NT2/D1 (cell line): ENCODE measurements at regions not wholly inside any gene's neighbourhood (a gene's known extent, or its start where the extent isn't known, plus 50 kb on each side); places are given as distances from the start of the nearest gene placed in this dataset.

Experiments used
- DNase-seq: peaks from one replicate; pipeline ENCODE4 v3.0.0-alpha.2; 2011; ENCODE audit warnings: low read depth, low spot score
- H3K27me3 ChIP-seq: 2 replicates; pipeline ENCODE4 v1.6.0; 2011; ENCODE audit warnings: mild to moderate bottlenecking; ENCODE audit not compliant: insufficient read length, insufficient read depth
- H3K36me3 ChIP-seq: 2 replicates; pipeline ENCODE4 v1.6.1; 2011; ENCODE audit warnings: mild to moderate bottlenecking, low read length, mixed read lengths; ENCODE audit not compliant: insufficient read depth, insufficient read length
- H3K4me1 ChIP-seq: 2 replicates; pipeline ENCODE4 v1.5.1; 2011; ENCODE audit not compliant: insufficient read depth, insufficient read length
- H3K4me3 ChIP-seq: 2 replicates; pipeline ENCODE4 v1.5.1; 2011; ENCODE audit warnings: low read depth; ENCODE audit not compliant: insufficient read length
- H3K9ac ChIP-seq: 2 replicates; pipeline ENCODE4 v1.6.0; 2011; ENCODE audit warnings: low read depth; ENCODE audit not compliant: insufficient read length
- H3K9me3 ChIP-seq: 2 replicates; pipeline ENCODE4 v1.5.1; 2011; ENCODE audit warnings: mild to moderate bottlenecking, low read length; ENCODE audit not compliant: insufficient read depth
- SUZ12 ChIP-seq: IDR thresholded peaks from 2 replicates; pipeline ENCODE4 v1.6.1; 2011; ENCODE audit not compliant: insufficient read length, insufficient read depth; ENCODE audit errors: extremely low read depth
- YY1 ChIP-seq: IDR thresholded peaks from 2 replicates; pipeline ENCODE4 v1.6.1; 2011; ENCODE audit not compliant: insufficient read length, insufficient read depth
- ZNF274 ChIP-seq: IDR thresholded peaks from 2 replicates; pipeline ENCODE4 v1.6.1; 2011; ENCODE audit warnings: mild to moderate bottlenecking, low read depth, low read length

- Histone ChIP-seq H3K4me3 (no peak overlapping the region), H3K27me3 (no peaks in the 10 kb centered on the region), H3K9ac (no peak overlapping the region), H3K9me3 (no peaks in the 10 kb centered on the region), H3K36me3 (no peaks in the 10 kb centered on the region), H3K4me1 (no peaks in the 10 kb centered on the region)
- DNase-seq: no peak
- no peak for TF ChIP-seq ZNF274
- TF ChIP-seq SUZ12: no peak
- no peak for TF ChIP-seq YY1
These were observed 1043.2 kb upstream of the ADGRB3 start for GRCh38 chr6:67591910-67592309.

GRCh38 chr6:67567842-67568241 lies 1067.2 kb upstream of the ADGRB3 start:
- Histone ChIP-seq H3K4me1 (no peaks in the 10 kb centered on the region), H3K36me3 (no peaks in the 10 kb centered on the region), H3K9me3 (no peaks in the 10 kb centered on the region), H3K9ac (no peak overlapping the region), H3K4me3 (no peak overlapping the region), H3K27me3 (no peaks in the 10 kb centered on the region)
- TF ChIP-seq SUZ12 (no peak), ZNF274 (no peak), YY1 (no peak)
- no peak for DNase-seq

GRCh38 chr6:67563671-67564070 lies 1071.4 kb upstream of the ADGRB3 start:
- H3K27me3 ChIP-seq: no peaks in the 10 kb centered on the region
- no peaks in the 10 kb centered on the region for H3K36me3 ChIP-seq
- H3K9me3 ChIP-seq: no peaks in the 10 kb centered on the region
- H3K4me1 ChIP-seq: no peaks in the 10 kb centered on the region
- H3K9ac ChIP-seq: no peak overlapping the region
- no peak for DNase-seq
- no peak overlapping the region for H3K4me3 ChIP-seq
- no peak for TF ChIP-seq SUZ12
- no peak for TF ChIP-seq ZNF274
- no peak for TF ChIP-seq YY1

GRCh38 chr6:67560068-67560467 lies 1075.0 kb upstream of the ADGRB3 start:
- no peaks in the 10 kb centered on the region for H3K27me3 ChIP-seq
- no peak overlapping the region for H3K9ac ChIP-seq
- H3K4me1 ChIP-seq: no peaks in the 10 kb centered on the region
- no peak for DNase-seq
- no peaks in the 10 kb centered on the region for H3K36me3 ChIP-seq
- no peaks in the 10 kb centered on the region for H3K9me3 ChIP-seq
- no peak overlapping the region for H3K4me3 ChIP-seq
- TF ChIP-seq ZNF274: no peak
- TF ChIP-seq SUZ12: no peak
- no peak for TF ChIP-seq YY1

- no peak for DNase-seq
- Histone ChIP-seq H3K9me3 (no peaks in the 10 kb centered on the region), H3K4me3 (no peak overlapping the region)
These were observed 1076.1 kb upstream of the ADGRB3 start for GRCh38 chr6:67558985-67559384.

GRCh38 chr6:67544851-67545452 lies 1090.1 kb upstream of the ADGRB3 start:
- Histone ChIP-seq H3K4me3 (no peak overlapping the region), H3K36me3 (no peaks in the 10 kb centered on the region), H3K27me3 (no peaks in the 10 kb centered on the region), H3K9ac (no peak overlapping the region), H3K9me3 (peaks cover 28% of the 10 kb centered on the region), H3K4me1 (no peaks in the 10 kb centered on the region)
- TF ChIP-seq SUZ12 (no peak), YY1 (no peak), ZNF274 (no peak)
- DNase-seq: no peak

More at GRCh38 chr6:67558985-67559384, 1076.1 kb upstream of the ADGRB3 start:
- no peaks in the 10 kb centered on the region for H3K27me3 ChIP-seq
- TF ChIP-seq ZNF274 (no peak), SUZ12 (no peak), YY1 (no peak)
- no peaks in the 10 kb centered on the region for H3K36me3 ChIP-seq
- no peaks in the 10 kb centered on the region for H3K4me1 ChIP-seq
- H3K9ac ChIP-seq: no peak overlapping the region

- Histone ChIP-seq H3K9me3 (peaks cover 28% of the 10 kb centered on the region), H3K4me1 (no peaks in the 10 kb centered on the region), H3K27me3 (no peaks in the 10 kb centered on the region), H3K9ac (no peak overlapping the region), H3K4me3 (no peak overlapping the region), H3K36me3 (no peaks in the 10 kb centered on the region)
- TF ChIP-seq YY1 (no peak), ZNF274 (no peak), SUZ12 (no peak)
- no peak for DNase-seq
These were observed 1093.5 kb upstream of the ADGRB3 start for GRCh38 chr6:67541586-67541985.
